GM19455 (cell line): ENCODE measurements at regions not wholly inside any gene's neighbourhood (a gene's known extent, or its start where the extent isn't known, plus 50 kb on each side); places are given as distances from the start of the nearest gene placed in this dataset.
"Not testable (repeated sequence)": the region's sequence is repeated elsewhere in the genome, so short reads cannot be mapped to it uniquely, and the experiment has no call there.

Experiments
- ATAC-seq: cut with Tn5 transposase; IDR thresholded peaks from one replicate; pipeline ENCODE4 v1.9.1; 2021; ENCODE audit not compliant: unreplicated experiment

GRCh38 chr9:41367301-41367700 lies 178.2 kb upstream of the ZNG1F start:
- ATAC-seq, result not testable (repeated sequence)

GRCh38 chr9:41361790-41362189 lies 172.7 kb upstream of the ZNG1F start:
- not testable (repeated sequence) for ATAC-seq

DNA sequence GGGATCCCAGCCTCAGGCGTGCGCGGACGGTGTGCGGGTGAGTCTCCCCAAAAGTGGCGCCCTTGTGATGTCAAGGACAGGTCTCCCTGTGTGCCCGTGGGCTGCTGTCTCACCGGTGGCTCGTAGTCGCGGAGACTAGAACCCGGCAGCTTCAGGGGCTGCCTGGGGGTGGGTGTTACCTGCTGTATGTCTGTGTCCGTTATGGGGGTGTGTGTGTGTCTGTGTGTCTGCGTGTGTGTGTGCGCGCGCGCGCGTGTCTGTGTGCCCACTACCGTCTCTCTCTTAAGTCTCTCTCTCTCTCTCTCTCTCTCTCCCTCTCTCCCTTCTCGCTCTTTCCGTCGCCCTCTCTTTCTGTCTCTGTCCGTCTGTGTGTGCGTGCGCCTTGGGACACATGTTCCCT lies 170.0 kb upstream of the ZNG1F start:
- ATAC-seq, result not testable (repeated sequence)

DNA sequence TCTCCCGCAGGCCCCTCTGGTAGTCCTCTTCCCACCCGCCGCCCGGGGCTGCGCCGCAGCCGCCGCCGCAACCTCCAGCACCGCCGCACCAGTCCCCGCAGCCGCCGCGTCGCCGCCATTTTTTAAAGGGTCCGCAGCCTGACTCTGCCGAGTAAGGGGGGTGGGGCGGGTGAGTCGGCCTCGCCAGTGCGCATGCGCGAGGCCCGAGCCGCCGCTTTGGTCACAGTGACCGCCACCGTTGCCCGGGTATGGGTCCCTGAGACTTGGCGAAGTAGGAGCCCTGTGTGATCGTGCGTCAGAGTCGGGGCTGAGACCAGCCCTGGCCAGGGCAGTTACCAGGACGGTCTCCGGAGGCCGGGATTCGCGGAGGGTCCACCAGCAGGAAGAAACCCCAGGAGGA lies 169.6 kb upstream of the ZNG1F start:
- ATAC-seq, result not testable (repeated sequence)

GRCh38 chr9:41357918-41358404 lies 168.8 kb upstream of the ZNG1F start:
- not testable (repeated sequence) for ATAC-seq

DNA sequence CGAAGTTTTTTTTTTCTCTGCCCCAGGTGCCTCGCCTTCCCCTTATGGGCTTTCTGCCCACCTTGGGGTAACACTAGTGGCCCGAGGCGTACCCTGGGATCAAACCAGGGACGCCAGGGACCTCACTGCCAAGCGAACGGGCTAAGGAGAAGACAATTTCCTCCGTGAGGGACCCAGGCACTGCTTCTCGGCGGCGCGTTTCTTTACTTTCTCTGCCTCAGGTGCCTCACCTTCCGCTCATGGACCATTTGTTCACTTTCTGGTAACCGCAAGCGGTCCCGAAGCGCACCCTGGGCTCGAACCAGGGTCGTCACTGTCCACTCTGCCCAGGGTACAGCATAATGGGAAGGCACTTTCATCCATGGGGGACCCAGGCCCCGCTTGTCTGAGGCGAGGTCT lies 168.2 kb upstream of the ZNG1F start:
- ATAC-seq, result not testable (repeated sequence)

DNA sequence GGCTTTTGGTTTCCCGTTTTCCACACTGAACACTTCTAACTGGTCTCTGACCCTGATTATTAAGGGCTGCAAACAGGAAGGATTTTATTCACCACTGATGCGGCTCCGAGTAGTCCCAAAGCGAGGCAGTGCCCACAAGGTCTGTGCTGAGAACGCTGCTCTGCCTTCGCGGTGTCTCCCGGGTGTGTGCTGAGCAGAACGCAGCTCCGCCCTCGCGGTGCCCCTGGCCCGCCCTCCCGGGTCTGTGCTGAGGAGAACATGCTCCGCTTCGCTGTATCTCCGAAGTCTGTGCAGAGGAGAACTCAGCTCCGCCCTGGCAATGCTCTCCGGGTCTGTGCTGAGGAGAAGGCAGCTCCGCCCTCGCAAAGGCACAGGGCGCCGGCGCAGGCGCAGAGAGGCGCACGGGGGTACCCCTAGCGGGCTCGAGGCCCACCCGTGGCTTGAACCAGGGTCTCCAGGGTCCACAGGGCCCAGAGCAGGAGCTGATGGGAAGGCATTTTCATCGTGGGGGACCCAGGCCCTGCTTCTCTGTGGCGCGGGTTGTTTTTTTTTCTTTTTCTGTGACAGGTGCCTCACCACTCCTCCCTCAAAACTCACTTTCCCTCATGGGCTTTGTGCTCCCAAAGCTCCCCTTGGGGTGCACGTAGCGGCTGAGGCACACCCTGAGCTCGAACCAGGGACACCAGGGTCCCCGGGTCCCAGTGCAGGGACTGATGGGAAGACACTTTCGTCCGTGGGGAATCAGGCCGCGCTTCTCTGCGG lies 167.7 kb upstream of the ZNG1F start:
- ATAC-seq, result not testable (repeated sequence)

GRCh38 chr9:41355712-41356450 lies 166.8 kb upstream of the ZNG1F start:
- ATAC-seq, result peak; percentile 67

- ATAC-seq, result not testable (repeated sequence)
Measured at GRCh38 chr9:41354978-41355377, 165.9 kb upstream of the ZNG1F start.

DNA sequence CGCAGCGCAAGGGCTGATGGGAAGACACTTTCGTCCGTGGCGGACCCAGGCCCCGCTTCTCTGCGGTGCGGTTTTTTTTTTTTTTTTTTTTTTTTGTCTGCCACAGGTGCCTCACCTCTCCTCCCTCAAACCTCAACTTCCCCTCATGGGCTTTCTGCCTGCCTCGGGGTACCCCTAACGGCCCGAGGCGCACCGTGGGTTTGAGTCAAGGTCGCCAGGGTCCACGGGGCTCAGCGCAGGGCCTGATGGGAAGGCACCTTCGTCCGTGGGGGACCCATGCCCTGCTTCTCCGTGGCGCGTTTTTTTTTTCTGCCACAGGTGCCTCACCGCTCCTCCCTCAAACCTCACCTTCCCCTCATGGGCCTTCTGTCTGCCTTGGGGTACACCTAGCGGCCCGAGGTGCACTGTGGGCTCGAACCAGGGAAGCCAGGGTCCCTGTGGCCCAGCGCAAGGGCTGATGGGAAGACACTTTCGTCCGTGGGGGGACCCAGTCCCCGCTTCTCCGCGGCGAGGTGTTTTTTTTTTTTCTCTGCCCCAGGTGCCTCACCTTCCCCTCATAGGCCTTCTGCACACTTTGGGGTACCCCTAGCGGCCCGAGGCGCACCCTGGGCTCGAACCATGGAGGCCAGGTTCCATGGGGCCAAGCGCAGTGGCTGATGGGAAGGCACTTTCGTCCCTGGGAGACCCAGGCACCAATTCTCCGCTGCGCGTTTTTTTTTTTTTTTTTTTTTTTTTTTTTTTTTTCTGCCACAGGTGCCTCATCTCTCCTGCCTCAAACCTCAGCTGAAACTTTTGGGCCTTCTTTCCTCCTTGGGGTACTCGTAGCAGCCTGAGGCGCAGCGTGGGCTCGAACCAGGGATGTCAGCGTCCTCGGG lies 165.2 kb upstream of the ZNG1F start:
- not testable (repeated sequence) for ATAC-seq

- ATAC-seq, result not testable (repeated sequence)
Measured at GRCh38 chr9:41353026-41353425, 163.9 kb upstream of the ZNG1F start.

GRCh38 chr9:41352390-41352789 lies 163.3 kb upstream of the ZNG1F start:
- not testable (repeated sequence) for ATAC-seq

- not testable (repeated sequence) for ATAC-seq
Measured at GRCh38 chr9:41347893-41348292, 158.8 kb upstream of the ZNG1F start.

DNA sequence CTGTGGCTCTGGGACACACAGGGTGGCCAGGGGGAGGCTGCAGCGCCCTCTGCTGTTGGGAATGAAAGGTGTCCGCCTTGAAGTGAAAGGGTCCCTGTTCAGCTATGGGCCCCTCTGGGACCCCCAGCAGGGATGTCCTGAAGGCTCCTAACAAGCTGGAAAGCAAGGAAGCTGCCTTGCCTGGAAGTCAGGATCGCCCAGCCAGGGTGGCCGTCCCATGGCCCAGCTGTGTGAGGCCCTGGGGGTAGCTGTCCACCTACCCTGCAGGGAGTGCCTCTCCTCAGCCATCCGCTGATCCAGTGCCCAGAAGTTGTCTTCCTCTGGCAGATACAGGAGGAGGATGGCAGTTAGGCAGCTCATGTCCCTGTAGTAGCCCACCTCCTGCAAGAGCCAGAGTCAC lies 143.4 kb upstream of the ZNG1F start:
- ATAC-seq, result not testable (repeated sequence)

- not testable (repeated sequence) for ATAC-seq
Measured at GRCh38 chr9:41321277-41321676, 132.2 kb upstream of the ZNG1F start.

DNA sequence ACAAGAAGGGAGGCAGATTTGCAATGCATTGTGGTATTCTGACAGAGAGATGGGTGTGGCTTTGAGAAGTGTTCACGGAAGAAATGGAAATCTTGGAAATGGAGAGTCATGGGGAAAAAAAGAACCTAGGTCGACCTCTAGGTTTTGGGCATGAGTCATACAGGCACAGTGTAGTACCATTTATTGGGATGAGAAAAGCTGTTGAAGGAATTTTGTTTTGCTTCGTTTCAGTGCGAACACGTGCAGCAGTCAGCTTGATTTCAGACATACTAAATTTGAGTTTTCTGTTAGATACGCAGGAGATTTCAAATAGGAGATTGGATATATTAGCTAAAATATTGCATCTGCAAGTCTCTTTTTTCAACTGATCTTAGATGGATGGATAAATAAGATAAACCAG lies 119.8 kb upstream of the ZNG1F start:
- not testable (repeated sequence) for ATAC-seq

DNA sequence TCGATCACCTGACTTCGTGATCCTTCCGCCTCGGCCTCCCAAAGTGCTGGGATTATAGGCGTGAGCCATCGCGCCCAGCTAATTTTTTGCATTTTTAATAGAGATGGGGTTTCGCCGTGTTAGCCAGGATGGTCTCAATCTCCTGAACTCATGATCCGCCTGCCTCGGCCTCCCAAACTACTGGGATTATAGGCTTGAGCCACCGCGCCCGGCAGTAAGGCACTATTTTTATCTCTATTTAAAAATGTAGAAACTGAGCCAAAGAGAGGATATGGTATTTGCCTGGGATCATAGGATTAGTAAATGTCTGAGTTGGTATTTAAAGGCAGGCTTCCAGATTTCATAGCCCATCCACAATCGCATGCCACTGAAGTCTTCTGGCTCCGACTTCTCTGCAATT lies 96.6 kb upstream of the ZNG1F start:
- not testable (repeated sequence) for ATAC-seq

GRCh38 chr9:41280299-41281238 lies 91.5 kb upstream of the ZNG1F start:
- ATAC-seq, result not testable (repeated sequence)

GRCh38 chr9:41279437-41279836 lies 90.3 kb upstream of the ZNG1F start:
- ATAC-seq, result not testable (repeated sequence)

DNA sequence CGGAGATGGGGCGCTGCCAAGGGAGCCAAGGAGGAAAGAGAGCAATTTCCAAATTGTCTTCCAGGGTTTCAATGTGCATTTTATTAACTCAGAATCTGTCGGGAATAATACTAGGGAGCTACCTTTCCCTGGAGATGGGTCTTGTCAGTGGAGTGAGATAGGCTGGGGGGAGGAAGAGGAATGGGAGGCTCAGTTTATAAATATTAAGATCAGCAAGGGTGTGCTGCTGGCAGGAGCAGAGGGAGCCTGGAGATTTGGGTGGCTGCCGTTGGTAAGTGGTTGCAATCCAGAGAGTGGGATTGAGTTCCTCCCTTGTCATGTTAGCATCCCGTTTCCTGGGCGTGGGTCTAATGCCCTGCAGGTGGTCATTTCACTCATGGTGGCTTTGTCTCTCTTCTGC lies 89.9 kb upstream of the ZNG1F start:
- ATAC-seq, result not testable (repeated sequence)
